SHP77 treated with DMSO at 0.1 percent for 48 hours (cell line): ENCODE measurements at regions not wholly inside any gene's neighbourhood (a gene's known extent, or its start where the extent isn't known, plus 50 kb on each side); places are given as distances from the start of the nearest gene placed in this dataset.

Experiments
- DNase-seq: peaks from one replicate; lab custom pipeline; 2025; lab: John Stamatoyannopoulos, UW

DNA sequence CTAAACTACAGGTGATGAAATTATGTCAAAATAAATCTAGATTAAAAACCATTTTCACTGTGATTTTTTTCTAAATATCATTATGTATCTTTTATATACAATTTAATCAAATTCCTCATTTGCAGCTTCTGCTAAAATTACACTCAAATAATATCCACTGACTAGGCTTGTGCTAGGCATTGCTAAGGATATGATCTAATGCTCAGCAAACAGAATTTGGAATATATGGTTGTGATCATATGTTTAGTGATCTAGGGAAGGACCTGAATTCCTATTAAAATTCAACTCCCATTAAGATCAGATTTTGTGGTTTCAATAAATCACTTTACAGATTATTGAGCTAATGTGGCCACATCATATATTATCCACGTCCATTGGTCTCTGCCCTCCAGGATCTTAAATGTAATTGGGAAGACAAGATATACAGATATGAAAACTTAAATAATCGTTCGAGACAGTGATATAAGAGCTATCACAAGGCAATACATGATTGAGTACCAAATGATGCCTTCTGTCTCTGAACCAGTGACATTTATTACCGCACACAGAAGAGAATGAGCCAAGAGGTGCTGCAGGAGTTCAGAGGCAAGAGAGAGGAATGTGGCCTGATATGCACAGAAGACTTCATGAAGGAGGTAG lies 206.0 kb upstream of the RPS6KA3 start:
- no peak for DNase-seq

DNA sequence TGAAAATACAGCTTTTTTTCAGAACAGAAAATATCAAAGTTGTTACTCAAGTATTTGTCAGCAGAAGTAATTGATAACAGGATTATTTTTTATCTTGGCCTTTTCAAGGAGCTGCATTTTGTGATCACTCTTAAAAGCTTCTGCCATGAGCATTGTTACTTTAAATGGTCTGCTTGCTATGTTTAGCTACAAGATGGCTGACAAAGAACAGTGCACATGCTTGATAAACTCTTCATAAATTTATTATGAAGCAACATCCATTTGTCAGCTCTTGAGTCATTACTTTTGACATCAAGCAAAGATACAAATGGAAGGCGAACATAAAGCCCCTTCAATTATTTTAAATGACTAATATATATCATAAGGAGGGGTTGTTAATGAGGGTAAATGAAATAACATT lies 205.4 kb upstream of the RPS6KA3 start:
- no peak for DNase-seq

DNA sequence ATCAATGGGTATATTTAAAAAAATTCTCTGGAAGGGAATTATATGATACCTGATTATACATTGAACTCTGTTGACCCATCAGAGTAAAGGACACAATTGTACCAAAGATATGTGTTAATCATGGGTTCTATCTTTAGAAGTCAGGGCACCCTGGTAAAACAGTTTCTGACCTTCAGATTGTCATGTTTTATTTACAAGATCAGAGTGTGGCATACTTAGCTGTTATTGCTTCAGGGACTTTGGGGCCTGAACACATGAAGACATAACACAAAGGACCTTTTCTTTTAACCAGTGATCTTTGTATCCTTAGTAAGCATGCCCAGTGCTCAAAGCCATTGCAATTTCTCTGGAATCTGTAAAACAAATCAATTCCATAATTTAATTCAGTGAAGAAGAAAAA lies 204.8 kb upstream of the RPS6KA3 start:
- DNase-seq: no peak

DNA sequence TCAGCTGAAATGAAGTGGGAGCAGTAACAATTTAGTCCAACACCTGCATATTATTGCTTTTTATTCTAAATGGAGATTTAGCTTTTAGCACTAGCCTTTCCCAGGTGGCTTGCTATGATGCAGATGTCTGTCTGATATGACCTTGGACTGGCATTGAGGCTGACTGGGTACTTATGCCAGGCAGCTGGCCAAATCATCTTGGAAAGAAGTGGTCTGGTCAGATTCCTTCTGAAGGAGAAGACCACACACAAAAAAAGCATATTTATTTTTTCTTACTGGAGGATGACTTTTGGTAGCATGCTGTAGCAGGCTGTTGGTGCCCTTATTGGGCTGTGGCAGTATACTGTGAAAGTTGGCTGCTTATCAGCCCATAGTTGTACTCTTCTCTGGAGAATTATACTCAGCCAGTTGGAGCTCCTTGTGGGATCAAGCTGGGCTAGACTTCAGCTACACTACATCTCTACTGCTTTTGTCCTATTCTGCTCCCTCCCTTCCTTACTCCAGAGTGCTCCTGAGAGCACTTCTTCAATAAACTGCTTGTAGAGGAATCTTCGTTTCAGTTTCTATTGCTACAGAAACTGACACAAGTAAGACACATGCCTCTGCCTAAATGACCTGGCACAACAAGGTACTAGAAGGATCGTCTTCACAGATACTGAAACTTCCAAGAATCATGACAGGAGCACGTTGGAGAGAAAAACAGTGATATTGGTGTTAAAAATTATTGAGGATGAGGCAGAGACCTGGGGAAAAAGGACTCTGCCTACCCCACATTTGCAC lies 196.8 kb upstream of the RPS6KA3 start:
- DNase-seq: no peak

DNA sequence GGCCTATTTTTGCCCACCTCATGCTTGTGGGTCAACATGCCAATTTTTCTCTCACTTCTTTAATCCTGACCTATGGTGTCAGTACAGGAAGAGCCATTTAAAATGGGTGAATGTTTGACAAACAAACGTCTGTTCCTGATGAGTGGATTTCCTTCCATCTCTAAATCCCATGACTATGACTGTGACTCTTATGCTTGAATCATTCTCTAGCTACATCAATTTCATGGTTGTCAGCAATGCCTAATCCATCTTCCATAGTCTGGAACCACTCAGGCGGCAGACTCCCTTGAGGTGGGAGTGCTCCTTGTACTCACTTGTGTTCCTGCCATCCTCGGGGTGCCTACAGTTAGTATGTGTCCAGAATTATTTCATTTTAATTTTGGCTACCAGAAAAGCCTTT lies 194.9 kb upstream of the RPS6KA3 start:
- no peak for DNase-seq

DNA sequence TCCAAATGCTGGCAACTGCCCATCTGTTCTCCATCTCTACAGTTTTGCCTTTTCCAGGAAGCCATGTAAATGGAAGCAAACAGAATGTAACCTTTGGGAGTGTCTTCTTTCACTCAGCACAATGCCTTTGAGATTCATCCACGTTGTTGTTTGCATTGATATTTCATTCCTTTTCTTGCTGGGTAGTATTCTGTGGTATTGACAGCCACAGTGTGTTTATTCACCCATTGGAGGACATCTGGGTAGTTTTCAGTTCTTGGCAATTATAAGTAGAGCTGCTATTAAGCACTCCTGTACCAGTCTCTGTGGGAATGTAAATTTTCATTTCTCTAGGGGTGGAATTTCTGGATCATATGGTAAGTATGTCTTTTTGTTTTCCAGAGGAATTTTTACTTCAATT lies 194.3 kb upstream of the RPS6KA3 start:
- no peak for DNase-seq

DNA sequence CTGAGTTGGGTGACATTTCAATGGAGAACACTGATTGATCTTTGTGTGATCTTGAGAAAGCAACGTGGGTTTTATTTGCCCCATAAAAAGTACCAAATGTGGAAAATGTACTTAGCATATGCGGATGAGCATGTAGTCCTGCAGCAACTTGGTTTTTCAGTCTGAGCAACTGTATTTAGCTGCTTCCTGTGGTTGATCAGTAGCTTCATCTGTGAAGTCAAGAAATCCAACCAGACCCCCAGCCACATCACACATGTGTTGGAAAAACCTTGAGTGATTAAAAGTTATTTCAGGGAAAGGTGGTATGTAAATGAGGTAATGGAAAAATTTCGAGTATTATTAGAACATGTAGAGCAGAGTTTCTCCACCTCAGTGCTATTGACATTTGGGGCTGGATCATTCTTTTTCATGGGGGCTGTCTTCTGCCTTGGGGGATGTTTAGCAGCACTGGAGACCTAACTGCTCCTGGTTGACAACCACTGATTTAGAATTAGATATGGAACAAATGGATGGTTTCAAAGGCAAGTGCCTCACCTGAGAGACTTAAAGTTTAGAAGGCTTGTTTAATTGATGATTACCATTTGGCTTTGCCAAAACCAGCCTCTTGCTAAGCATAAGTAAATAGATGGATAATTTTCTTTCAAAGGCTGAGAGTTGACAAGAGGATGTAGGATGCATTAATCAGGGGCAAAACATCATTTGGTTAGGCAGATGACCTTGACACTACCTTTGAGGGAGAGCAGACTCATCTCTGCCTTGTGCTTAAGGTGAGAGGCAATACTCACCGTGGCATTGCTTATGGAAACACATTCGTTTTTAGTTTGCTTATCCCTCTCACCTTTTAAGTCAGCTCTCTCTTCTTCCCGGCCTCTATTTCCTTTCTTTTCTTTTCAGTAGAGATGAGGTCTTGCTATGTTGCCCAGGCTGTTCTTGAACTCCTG lies 193.0 kb upstream of the RPS6KA3 start:
- no peak for DNase-seq

DNA sequence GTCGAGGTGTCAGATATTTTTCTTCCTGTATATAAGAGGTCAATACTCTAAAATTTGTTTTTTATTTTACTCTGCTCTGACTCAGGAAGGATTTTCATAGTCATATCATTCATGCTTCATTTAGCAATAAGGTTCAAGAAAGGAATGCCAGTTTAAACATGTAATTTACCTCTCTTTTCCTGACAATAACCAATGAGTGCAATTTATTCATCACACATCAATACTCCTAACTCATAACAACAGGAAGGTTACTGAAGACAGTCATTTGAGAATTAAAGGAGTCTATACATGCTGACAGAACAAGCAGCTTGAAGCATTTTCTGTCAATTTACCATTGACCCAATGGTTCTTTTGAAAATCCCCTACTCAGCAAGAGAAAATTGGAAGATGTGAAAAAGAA lies 190.3 kb upstream of the RPS6KA3 start:
- no peak for DNase-seq

DNA sequence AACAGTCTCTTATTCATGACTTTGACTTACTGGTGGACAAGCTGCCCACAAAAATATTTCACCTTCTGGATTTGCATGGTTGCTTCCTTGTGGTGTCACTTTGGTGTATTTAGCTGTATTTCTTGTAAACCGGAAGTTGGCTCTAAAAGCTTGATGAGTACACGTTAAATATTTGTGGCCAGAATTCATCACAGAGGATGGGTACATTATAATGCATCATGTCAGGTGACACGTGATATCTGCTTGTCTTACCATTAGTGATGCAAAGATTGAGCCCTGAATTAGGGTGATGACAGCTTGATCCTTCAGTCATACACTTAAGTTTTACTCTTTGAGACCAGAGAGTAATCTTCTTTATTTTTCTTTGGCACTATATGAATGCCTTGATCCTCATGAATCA lies 188.3 kb upstream of the RPS6KA3 start:
- no peak for DNase-seq

DNA sequence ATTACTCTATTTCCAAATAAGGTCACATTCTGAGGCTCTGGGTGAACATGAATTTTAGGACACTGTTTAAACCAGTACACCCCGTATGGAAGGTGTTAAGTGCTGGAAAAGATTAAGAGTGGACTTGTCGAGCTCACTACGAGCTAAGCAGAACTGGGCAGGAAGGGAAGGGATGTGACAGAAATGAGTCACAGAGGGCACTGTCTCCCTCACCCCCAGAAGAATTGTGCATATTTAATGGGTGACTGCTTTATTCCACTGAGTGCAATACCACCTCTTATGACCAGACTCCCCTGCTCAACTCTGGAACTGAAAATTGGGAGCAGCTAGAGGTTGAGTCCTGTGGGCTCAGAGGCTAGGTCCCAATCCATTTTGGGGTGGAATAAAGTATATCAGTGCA lies 187.4 kb upstream of the RPS6KA3 start:
- no peak for DNase-seq

DNA sequence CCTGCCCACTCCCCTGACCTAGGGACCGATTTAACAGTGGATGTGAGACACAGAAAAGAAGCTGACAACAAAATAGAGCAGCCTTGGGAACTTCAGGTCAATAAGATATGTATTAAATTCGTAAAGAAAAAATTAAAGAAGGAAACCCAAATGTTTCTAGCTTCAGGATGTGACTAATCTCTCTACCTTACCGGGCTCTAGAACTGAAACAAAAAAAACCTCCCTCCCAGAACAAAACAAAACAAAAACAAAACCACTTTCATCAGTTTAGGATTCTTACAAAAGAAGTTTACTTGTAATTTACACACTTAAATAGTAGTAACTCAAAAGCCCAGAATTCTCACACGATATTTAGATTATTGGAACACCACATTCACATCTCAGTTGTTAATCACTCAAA lies 185.8 kb upstream of the RPS6KA3 start:
- no peak for DNase-seq

DNA sequence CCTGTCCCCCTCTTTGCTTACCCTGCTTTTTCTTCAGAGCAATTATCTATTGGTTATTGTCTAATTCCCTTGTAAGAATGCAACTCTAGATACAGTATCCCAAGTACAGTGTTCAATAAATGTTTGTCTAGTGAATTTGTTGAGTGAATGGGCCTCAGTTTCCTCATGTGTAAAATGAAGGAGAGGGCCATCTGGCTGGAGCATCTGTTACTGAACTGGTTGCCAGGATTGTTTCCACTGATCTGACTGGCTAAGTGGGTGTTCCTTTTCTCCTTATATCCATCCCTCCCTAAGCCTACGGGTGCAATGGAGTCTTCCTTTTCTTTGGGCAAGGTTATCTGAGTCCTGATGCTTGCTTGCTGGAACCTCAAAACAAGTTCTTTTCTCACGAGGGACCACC lies 185.2 kb upstream of the RPS6KA3 start:
- no peak for DNase-seq

DNA sequence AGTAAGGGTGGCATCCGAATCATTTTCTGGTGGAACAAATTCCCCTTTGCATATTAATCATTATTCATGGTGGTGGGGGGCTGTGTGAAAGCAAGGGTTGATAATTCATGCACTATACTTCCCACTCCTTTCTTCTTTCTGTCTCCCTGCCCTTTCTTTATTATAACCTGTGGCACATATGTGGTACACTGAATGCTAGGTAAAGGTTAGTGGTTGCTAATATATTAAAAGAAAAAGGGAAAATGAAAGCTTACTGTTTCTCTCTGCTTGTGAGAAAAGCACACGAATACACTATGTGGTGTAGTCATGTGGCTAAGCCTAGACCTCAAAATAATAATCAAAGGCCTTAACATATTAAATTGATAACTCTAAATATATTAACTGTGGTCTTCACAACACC lies 178.4 kb upstream of the RPS6KA3 start:
- no peak for DNase-seq

DNA sequence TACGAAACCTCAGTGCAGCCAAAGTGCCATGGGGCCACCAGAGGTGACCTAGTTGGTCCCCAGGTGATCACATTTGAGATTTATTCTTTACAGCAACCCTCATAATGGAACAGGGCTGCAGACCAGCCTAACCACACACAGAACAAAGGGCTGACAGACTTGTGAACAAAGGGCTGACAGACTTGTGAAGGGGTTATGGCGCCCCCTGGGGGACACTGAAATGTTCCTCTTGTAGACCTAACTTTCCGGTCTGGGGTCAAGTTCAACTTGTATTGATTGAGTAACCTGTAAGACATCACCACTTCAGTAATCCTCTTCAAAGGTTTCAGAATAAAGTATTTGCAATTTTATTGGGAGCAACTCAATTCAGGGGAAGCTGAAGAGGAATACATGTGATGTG lies 175.9 kb upstream of the RPS6KA3 start:
- DNase-seq: peak; percentile 12

DNA sequence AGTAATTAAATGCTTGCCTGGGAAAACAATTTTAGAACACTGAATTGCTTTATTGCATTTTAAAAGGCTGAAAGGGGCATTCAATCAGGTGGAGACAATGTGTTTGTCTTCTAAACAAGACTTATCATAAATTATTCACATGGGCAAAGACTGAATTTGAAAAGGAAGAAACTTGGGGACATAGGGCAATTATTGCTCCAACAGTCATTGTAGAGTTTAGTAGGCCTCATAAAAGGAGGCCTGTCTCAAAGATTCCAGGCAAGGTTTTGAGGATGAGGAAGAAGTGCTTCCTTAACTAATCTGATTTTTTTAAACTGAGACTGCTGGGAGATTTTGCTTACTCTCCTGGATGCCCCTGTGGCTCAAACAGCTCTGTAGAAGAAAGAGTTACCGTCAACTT lies 174.4 kb upstream of the RPS6KA3 start:
- DNase-seq: no peak

DNA sequence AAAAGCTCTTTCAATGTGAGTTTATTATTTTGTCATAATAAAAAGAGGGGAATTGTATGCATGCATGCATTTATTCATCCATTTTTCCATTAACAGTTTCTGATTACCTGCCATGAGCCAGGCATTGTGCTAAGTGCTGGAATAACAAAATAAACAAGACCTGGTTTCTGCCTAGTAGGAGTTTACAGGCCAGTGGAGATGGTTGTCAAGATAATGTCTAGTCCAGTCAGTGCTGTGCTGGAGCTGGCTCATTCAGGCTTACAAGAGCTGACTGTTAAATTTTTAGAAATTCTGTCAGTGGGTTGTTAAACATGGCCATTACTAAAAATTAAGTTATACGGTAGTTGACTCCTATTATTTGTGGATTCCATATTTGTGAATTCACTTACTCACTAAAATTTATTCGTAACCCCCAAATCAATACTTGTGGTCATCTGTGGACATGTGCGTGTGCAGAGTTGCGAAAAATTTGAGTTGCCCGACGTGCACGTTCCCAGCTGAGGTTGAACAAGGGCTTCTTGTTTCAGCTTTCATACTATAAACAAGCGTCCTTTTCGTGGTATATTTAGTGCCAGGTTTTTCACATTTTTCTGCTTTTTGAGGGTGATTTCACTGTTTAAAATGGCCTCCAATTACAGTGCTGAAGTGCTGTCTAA lies 172.3 kb upstream of the RPS6KA3 start:
- no peak for DNase-seq

DNA sequence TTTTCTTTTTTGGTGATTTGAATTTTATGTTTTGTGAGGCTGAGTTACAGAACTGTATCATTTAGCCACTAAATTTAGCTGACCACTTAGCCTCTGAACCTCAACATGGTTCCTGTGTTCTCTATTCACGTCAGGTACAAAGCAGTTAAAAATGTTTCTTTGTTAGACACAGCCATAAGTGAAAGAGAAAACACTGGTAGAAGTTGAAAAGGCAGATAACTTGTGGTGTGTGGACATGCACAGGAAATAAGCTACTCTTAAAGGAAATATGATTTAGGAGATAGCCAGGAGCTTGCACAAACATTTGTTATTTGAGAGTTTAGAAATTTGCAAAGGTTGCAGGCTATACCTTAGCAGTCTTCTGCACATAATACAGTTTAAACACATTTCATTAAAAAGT lies 171.0 kb upstream of the RPS6KA3 start:
- DNase-seq: no peak

DNA sequence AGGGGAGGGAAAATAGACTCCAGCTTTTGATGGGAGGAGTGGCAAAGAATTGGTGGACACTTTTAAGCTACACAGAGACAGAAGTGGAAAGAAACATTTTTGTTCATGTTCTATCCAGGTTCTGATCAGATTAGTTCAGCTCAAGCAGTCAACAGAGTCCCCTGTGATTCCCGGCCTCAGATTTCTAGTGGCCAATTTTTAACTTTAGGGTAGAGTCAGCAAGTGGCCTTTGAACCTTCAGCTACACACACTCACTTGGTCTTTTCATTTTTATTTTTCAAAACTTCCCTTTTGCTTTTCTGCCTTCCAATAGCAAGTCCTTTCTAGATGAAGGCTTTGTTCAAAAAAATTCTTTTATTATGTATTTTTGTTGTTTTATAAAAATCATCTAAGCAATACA lies 169.2 kb upstream of the RPS6KA3 start:
- DNase-seq: no peak

DNA sequence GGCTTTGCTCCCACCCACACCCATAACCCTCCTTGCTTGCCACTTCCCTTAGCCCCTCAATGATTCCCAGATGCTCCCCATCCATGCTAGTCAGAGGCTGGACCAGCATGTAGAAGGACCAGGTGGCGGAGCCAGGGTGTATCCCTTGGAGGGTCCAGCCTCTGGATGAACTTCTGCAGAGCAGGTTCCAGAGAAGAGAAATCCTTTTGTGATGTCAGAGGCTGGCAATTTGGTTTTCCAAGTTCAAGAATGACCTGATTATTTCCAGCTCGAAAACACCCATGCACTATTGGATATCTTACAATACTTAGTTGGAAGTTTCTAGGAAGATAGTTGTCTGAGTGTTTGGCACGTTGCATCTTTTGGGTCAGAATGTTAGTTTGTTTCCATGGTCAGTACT lies 168.3 kb upstream of the RPS6KA3 start:
- no peak for DNase-seq

DNA sequence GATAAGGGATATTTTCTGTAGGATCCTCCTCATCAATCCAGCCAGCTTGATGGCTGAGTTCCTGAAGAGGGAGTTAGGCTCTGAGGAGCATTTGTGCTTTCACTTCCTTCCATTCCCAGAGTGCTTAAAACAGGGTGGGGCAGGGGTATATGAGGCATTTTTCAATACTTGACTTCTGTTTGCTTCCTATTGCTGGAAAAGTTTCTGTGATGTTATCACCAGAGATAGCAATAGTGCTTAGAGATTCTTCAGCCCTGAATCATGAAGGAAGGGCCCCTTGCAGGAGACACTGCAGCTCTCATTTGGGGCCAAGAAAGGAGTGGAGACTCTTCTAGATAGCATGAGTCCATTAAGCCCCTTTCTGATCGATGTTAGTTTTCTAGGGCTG lies 166.7 kb upstream of the RPS6KA3 start:
- no peak for DNase-seq

DNA sequence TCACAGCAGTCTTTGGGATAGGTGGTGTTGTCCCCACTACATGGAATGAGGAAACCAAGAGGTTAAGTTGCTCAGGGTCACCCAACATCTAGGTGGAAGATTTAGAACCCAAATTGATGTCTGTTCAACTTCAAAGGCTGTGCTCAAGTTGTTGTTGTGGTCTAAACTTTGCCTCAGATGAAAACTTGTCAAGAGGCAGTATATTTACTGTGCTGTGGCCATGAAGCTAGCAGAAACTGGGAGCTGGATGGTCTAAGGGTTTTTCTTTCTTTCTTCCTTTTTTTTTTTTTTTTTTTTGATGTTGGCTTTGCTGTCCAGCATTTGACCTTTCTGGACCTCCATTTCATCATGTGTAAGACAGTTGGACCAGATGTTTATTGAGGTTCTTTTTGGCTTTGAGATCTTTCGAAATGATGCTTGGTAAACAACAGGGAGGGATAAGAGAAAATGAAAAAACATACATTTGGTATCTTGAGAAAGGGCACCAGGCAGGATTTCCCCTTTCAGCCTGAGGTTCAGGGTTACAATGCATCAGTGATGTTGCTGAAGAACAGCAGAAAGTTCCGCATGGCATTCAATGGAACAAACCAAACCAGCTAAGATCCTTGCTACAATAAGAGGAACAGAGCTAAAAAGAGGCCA lies 166.2 kb upstream of the RPS6KA3 start:
- DNase-seq: no peak

DNA sequence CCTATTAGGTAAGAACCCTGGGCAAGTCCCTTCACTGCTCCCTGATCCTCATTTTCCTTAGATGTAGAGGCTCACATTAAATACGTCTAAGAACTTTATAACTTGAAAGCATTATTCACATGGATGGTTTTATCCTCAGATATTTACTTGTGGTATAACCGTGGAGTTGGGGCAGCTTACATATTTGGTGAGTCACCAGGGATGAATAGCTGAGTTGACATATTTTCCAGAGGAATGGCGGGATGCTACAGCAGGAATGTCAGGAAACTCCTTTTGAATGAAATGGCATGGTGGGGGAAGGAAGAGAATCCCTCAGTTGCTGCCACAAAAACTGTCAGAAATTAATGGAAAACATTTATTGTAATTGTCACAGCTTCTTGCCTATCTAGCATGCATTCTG lies 165.3 kb upstream of the RPS6KA3 start:
- DNase-seq: no peak
